ENCODE measurements at regions not wholly inside any gene's neighbourhood (a gene's known extent, or its start where the extent isn't known, plus 50 kb on each side); places are given as distances from the start of the nearest gene placed in this dataset.

GRCh38 chr18:61651880-61652268, 240.9 kb downstream of the RNF152 start:
- TF ChIP-seq IRF3 (IDR thresholded peaks at IDR 0.05; ENCODE audit: low read depth, low read length), result no peak
- no peak for TF ChIP-seq CTCF (IDR thresholded peaks at IDR 0.05)
- no peak for TF ChIP-seq GABPA (IDR thresholded peaks at IDR 0.05; ENCODE audit: low read depth)
- no peak for TF ChIP-seq POLR2AphosphoS5 (IDR thresholded peaks at IDR 0.05; ENCODE audit: low read depth, low read length)

All from SK-N-SH (cell line).